ENCODE measurements at regions not wholly inside any gene's neighbourhood (a gene's known extent, or its start where the extent isn't known, plus 50 kb on each side); places are given as distances from the start of the nearest gene placed in this dataset.

GRCh38 chr12:43221216-43221615 lies 330.8 kb downstream of the ADAMTS20 start:
- no CpG with 5 or more reads among the region's 4 CpGs for WGBS (ENCODE audit: extremely low coverage, insufficient read length, low lambda C conversion rate)
- DNase-seq = peak; percentile 33

More at GRCh38 chr12:43221216-43221615, 330.8 kb downstream of the ADAMTS20 start:
- Histone ChIP-seq H3K23me2 (ENCODE audit: insufficient read length, low read depth, low read length, poor library complexity, severe bottlenecking) (no peaks in the 10 kb centered on the region), H3T11ph (ENCODE audit: low read length) (no peak overlapping the region), H2BK5ac (ENCODE audit: insufficient read length, low read length) (no peak overlapping the region), H2AFZ (ENCODE audit: low read length) (peak overlapping the region; percentile 73), H3K79me2 (ENCODE audit: insufficient read depth, low read length) (no peaks in the 10 kb centered on the region), H4K5ac (ENCODE audit: insufficient read length, low read depth, low read length) (no peak overlapping the region), H3K9me3 (ENCODE audit: control insufficient read depth, low read depth, low read length) (no peaks in the 10 kb centered on the region), H3K27me3 (ENCODE audit: insufficient read depth, low read length) (no peaks in the 10 kb centered on the region), H4K20me1 (ENCODE audit: control insufficient read depth, insufficient read depth, insufficient read length) (no peaks in the 10 kb centered on the region), H3K4me2 (ENCODE audit: insufficient read depth, insufficient read length, low read length) (no peak overlapping the region), H2BK120ac (ENCODE audit: low read depth, low read length, poor library complexity, severe bottlenecking) (no peak overlapping the region), H3K4ac (ENCODE audit: low read depth, low read length) (no peak overlapping the region), H3K9ac (ENCODE audit: extremely low read depth, insufficient read length, low read length) (no peak overlapping the region), H3K79me1 (ENCODE audit: insufficient read depth, low read depth, low read length, poor library complexity, severe bottlenecking) (no peaks in the 10 kb centered on the region), H4K91ac (ENCODE audit: insufficient read length, low read depth, low read length) (no peak overlapping the region), H3K4me1 (ENCODE audit: insufficient read depth, low read length) (no peaks in the 10 kb centered on the region), H3K14ac (ENCODE audit: insufficient read depth, low read length) (no peak overlapping the region; the same call in 1 of the 2 replicates), H3K56ac (ENCODE audit: insufficient read length, low read depth, low read length) (no peak overlapping the region), H2BK15ac (ENCODE audit: low read depth, low read length) (no peak overlapping the region), H2BK20ac (ENCODE audit: low read depth, low read length, poor library complexity, severe bottlenecking) (no peak overlapping the region), H3K18ac (ENCODE audit: insufficient read length, low read depth, low read length) (no peak overlapping the region), H2BK12ac (ENCODE audit: insufficient read length, low read depth, low read length) (no peak overlapping the region), H3K23ac (ENCODE audit: insufficient read length, low read depth, low read length) (no peak overlapping the region), H4K8ac (replicated peaks; ENCODE audit: insufficient read length, low read depth, low read length) (no peak overlapping the region), H2AK5ac (ENCODE audit: insufficient read length, low read length) (no peak overlapping the region), H3K27ac (ENCODE audit: insufficient read length, low read depth, low read length) (no peak overlapping the region)
- Mint-ChIP-seq H3K27me3 (ENCODE audit: low read depth) (no peaks in the 10 kb centered on the region), H3K4me3 (no peak overlapping the region), H3K27ac (peak overlapping the region in 1 of 3 experiments; percentile 65; a peak in 2 of 7 replicates), H3K4me1 (peaks cover 3 to 4% of the 10 kb centered on the region in 2 experiments; a peak in 2 of 4 replicates), H3K9me3 (peaks cover 1 to 6% of the 10 kb centered on the region in 2 experiments; a peak in 2 of 5 replicates), H3K36me3 (ENCODE audit: insufficient read depth in 1 of 3, low read depth in 3 of 3) (peaks cover 3 to 11% (median 4%) of the 10 kb centered on the region in 3 experiments; a peak in 5 of 7 replicates)
- no peak for TF ChIP-seq CTCF (conservative IDR thresholded peaks at IDR 0.05)
